Activated T-cell treated with anti-CD3 and anti-CD28 coated beads, Interleukin-2, amount 50 U/mL, for 24 hours (primary cell): ENCODE measurements at regions not wholly inside any gene's neighbourhood (a gene's known extent, or its start where the extent isn't known, plus 50 kb on each side); places are given as distances from the start of the nearest gene placed in this dataset.

ENCODE experiments used
- DNase-seq: peaks from one replicate; pipeline ENCODE4 v3.0.0-alpha.2; 2020
- H3K27ac Mint-ChIP-seq: 2 replicates; pipeline ENCODE4 v1.8.0; 2020; ENCODE audit warnings: mild to moderate bottlenecking, mixed read lengths
- H3K27me3 Mint-ChIP-seq: 2 replicates; pipeline ENCODE4 v1.8.0; 2020; ENCODE audit warnings: mixed read lengths
- H3K36me3 Mint-ChIP-seq: 2 replicates; pipeline ENCODE4 v1.8.0; 2020; ENCODE audit warnings: low read depth, mixed read lengths
- H3K4me1 Mint-ChIP-seq: 2 replicates; pipeline ENCODE4 v1.8.0; 2020; ENCODE audit warnings: low read depth, mixed read lengths
- H3K4me3 Mint-ChIP-seq: 2 replicates; pipeline ENCODE4 v1.8.0; 2020; ENCODE audit warnings: mild to moderate bottlenecking, moderate library complexity, mixed read lengths
- H3K9me3 Mint-ChIP-seq: 2 replicates; pipeline ENCODE4 v1.8.0; 2020; ENCODE audit warnings: mixed read lengths

GRCh38 chr13:34249546-34250039 is 431.6 kb downstream of the RFC3 start:
- H3K36me3 Mint-ChIP-seq = no peaks in the 10 kb centered on the region
- no peak overlapping the region for H3K4me3 Mint-ChIP-seq
- no peak for DNase-seq
- H3K9me3 Mint-ChIP-seq = peaks cover 5% of the 10 kb centered on the region
- no peak overlapping the region for H3K27ac Mint-ChIP-seq
- no peaks in the 10 kb centered on the region for H3K4me1 Mint-ChIP-seq
- H3K27me3 Mint-ChIP-seq = no peaks in the 10 kb centered on the region

- H3K36me3 Mint-ChIP-seq = no peaks in the 10 kb centered on the region
- no peak overlapping the region for H3K4me3 Mint-ChIP-seq
- peaks cover 4% of the 10 kb centered on the region for H3K9me3 Mint-ChIP-seq
- no peaks in the 10 kb centered on the region for H3K4me1 Mint-ChIP-seq
- H3K27me3 Mint-ChIP-seq = no peaks in the 10 kb centered on the region
- DNase-seq = no peak
- H3K27ac Mint-ChIP-seq = no peak overlapping the region
Observed at GRCh38 chr13:34250151-34250670, 432.3 kb downstream of the RFC3 start.

- Mint-ChIP-seq H3K9me3 (peaks cover 6% of the 10 kb centered on the region), H3K27me3 (no peaks in the 10 kb centered on the region), H3K27ac (no peak overlapping the region), H3K4me1 (no peaks in the 10 kb centered on the region), H3K36me3 (no peaks in the 10 kb centered on the region), H3K4me3 (no peak overlapping the region)
- DNase-seq = no peak
Observed at GRCh38 chr13:34254366-34254765, 436.4 kb downstream of the RFC3 start.

GRCh38 chr13:34255711-34256110 is 437.8 kb downstream of the RFC3 start:
- Mint-ChIP-seq H3K4me3 (no peak overlapping the region), H3K27ac (no peak overlapping the region), H3K4me1 (no peaks in the 10 kb centered on the region), H3K9me3 (peaks cover 6% of the 10 kb centered on the region), H3K36me3 (no peaks in the 10 kb centered on the region), H3K27me3 (no peaks in the 10 kb centered on the region)
- DNase-seq = no peak

GRCh38 chr13:34256236-34256635 is 438.3 kb downstream of the RFC3 start:
- no peaks in the 10 kb centered on the region for H3K4me1 Mint-ChIP-seq
- no peak overlapping the region for H3K4me3 Mint-ChIP-seq
- H3K9me3 Mint-ChIP-seq = peaks cover 6% of the 10 kb centered on the region
- H3K27ac Mint-ChIP-seq = no peak overlapping the region
- no peak for DNase-seq
- no peaks in the 10 kb centered on the region for H3K27me3 Mint-ChIP-seq
- no peaks in the 10 kb centered on the region for H3K36me3 Mint-ChIP-seq

GRCh38 chr13:34257966-34258365 is 440.0 kb downstream of the RFC3 start:
- Mint-ChIP-seq H3K27me3 (no peaks in the 10 kb centered on the region), H3K27ac (no peak overlapping the region), H3K4me1 (no peaks in the 10 kb centered on the region), H3K36me3 (no peaks in the 10 kb centered on the region), H3K4me3 (no peak overlapping the region), H3K9me3 (peaks cover 6% of the 10 kb centered on the region)
- no peak for DNase-seq

GRCh38 chr13:34258646-34259386 is 440.9 kb downstream of the RFC3 start:
- no peak for DNase-seq
- H3K27ac Mint-ChIP-seq = no peak overlapping the region
- no peaks in the 10 kb centered on the region for H3K27me3 Mint-ChIP-seq
- no peaks in the 10 kb centered on the region for H3K4me1 Mint-ChIP-seq
- H3K4me3 Mint-ChIP-seq = no peak overlapping the region
- H3K9me3 Mint-ChIP-seq = peaks cover 6% of the 10 kb centered on the region
- H3K36me3 Mint-ChIP-seq = no peaks in the 10 kb centered on the region

- Mint-ChIP-seq H3K27ac (no peak overlapping the region), H3K4me1 (no peaks in the 10 kb centered on the region), H3K9me3 (peaks cover 4% of the 10 kb centered on the region)
Observed at GRCh38 chr13:34263681-34264080, 445.7 kb downstream of the RFC3 start.

GRCh38 chr13:34265046-34265679 is 447.2 kb downstream of the RFC3 start:
- Mint-ChIP-seq H3K9me3 (peaks cover 4% of the 10 kb centered on the region), H3K36me3 (no peaks in the 10 kb centered on the region), H3K4me3 (no peak overlapping the region), H3K27me3 (no peaks in the 10 kb centered on the region), H3K4me1 (no peaks in the 10 kb centered on the region), H3K27ac (no peak overlapping the region)
- no peak for DNase-seq

More at GRCh38 chr13:34263681-34264080, 445.7 kb downstream of the RFC3 start:
- no peaks in the 10 kb centered on the region for H3K36me3 Mint-ChIP-seq
- no peak overlapping the region for H3K4me3 Mint-ChIP-seq
- H3K27me3 Mint-ChIP-seq = no peaks in the 10 kb centered on the region
- no peak for DNase-seq

- no peak for DNase-seq
- Mint-ChIP-seq H3K9me3 (peaks cover 3% of the 10 kb centered on the region), H3K4me1 (no peaks in the 10 kb centered on the region), H3K27me3 (no peaks in the 10 kb centered on the region), H3K27ac (no peak overlapping the region), H3K36me3 (no peaks in the 10 kb centered on the region), H3K4me3 (no peak overlapping the region)
Observed at GRCh38 chr13:34276764-34277163, 458.8 kb downstream of the RFC3 start.

GRCh38 chr13:34277936-34278335 is 460.0 kb downstream of the RFC3 start:
- Mint-ChIP-seq H3K4me1 (no peaks in the 10 kb centered on the region), H3K27me3 (no peaks in the 10 kb centered on the region), H3K4me3 (no peak overlapping the region), H3K27ac (no peak overlapping the region), H3K36me3 (no peaks in the 10 kb centered on the region), H3K9me3 (peaks cover 3% of the 10 kb centered on the region)
- no peak for DNase-seq

GRCh38 chr13:34278780-34279179 is 460.8 kb downstream of the RFC3 start:
- no peak for DNase-seq

GRCh38 chr13:34290661-34291060 is 472.7 kb downstream of the RFC3 start:
- DNase-seq = no peak
- H3K36me3 Mint-ChIP-seq = no peaks in the 10 kb centered on the region
- no peak overlapping the region for H3K27ac Mint-ChIP-seq
- H3K9me3 Mint-ChIP-seq = peaks cover 5% of the 10 kb centered on the region
- no peaks in the 10 kb centered on the region for H3K4me1 Mint-ChIP-seq
- no peak overlapping the region for H3K4me3 Mint-ChIP-seq
- H3K27me3 Mint-ChIP-seq = no peaks in the 10 kb centered on the region

More at GRCh38 chr13:34278780-34279179, 460.8 kb downstream of the RFC3 start:
- Mint-ChIP-seq H3K4me1 (no peaks in the 10 kb centered on the region), H3K36me3 (no peaks in the 10 kb centered on the region), H3K9me3 (peaks cover 3% of the 10 kb centered on the region), H3K4me3 (no peak overlapping the region), H3K27me3 (no peaks in the 10 kb centered on the region), H3K27ac (no peak overlapping the region)

GRCh38 chr13:34294483-34295129 is 476.7 kb downstream of the RFC3 start:
- no peaks in the 10 kb centered on the region for H3K27me3 Mint-ChIP-seq
- no peaks in the 10 kb centered on the region for H3K4me1 Mint-ChIP-seq
- no peak overlapping the region for H3K27ac Mint-ChIP-seq
- no peak for DNase-seq
- no peaks in the 10 kb centered on the region for H3K36me3 Mint-ChIP-seq
- no peak overlapping the region for H3K4me3 Mint-ChIP-seq
- H3K9me3 Mint-ChIP-seq = no peaks in the 10 kb centered on the region

- H3K9me3 Mint-ChIP-seq = peaks cover 8% of the 10 kb centered on the region
- H3K4me3 Mint-ChIP-seq = no peak overlapping the region
- H3K27ac Mint-ChIP-seq = no peak overlapping the region
- no peak for DNase-seq
- no peaks in the 10 kb centered on the region for H3K36me3 Mint-ChIP-seq
- no peaks in the 10 kb centered on the region for H3K27me3 Mint-ChIP-seq
- H3K4me1 Mint-ChIP-seq = no peaks in the 10 kb centered on the region
Observed at GRCh38 chr13:34300559-34300958, 482.6 kb downstream of the RFC3 start.
